ENCODE measurements at regions not wholly inside any gene's neighbourhood (a gene's known extent, or its start where the extent isn't known, plus 50 kb on each side); places are given as distances from the start of the nearest gene placed in this dataset.
A peak's percentile ranks its signal among the peaks of the same experiment; 100 is the strongest.
"Not testable (repeated sequence)": the region's sequence is repeated elsewhere in the genome, so short reads cannot be mapped to it uniquely, and the experiment has no call there.

- not testable (repeated sequence) for H3K36me3 ChIP-seq; H3K4me1 ChIP-seq; H3K27ac ChIP-seq; H3K9me3 ChIP-seq (replicated peaks in 1 of 11); H3K27me3 ChIP-seq; H3K9ac ChIP-seq; H3K4me2 ChIP-seq; H3K4me3 ChIP-seq; H4K20me1 ChIP-seq
Measured at GRCh38 chr5:21315376-21315775, 1327.4 kb upstream of the CDH18 start.

DNA sequence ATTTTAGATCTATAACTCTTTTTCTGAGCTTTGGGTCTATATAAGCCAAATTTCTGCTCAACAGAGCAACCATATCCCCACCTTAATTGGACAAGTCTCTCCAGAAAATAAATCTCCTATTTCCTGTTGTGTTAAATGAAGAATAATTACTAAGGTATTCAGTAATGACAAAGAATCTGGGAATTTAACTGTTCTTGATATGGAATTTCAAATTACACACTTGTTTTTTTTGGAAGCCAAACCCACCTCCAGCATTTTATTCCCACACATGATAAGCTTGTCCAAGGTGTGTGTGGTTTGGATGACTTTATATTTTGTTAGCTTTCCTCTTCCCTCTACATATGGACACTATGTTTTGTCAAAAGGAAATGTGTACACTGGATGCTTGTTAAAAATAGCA, 1313.2 kb upstream of the CDH18 start:
- not testable (repeated sequence) for H3K9ac ChIP-seq; H3K4me1 ChIP-seq; H4K20me1 ChIP-seq; H3K36me3 ChIP-seq; H3K27me3 ChIP-seq; H3K9me3 ChIP-seq (replicated peaks in 1 of 11); H3K4me2 ChIP-seq; H3K4me3 ChIP-seq; H3K27ac ChIP-seq

GRCh38 chr5:21274361-21274760, 1286.4 kb upstream of the CDH18 start:
- not testable (repeated sequence) for H3K27ac ChIP-seq; H3K9ac ChIP-seq; H3K4me3 ChIP-seq; H3K9me3 ChIP-seq (replicated peaks in 1 of 11); H3K4me1 ChIP-seq; H4K20me1 ChIP-seq; H3K27me3 ChIP-seq; H3K36me3 ChIP-seq; H3K4me2 ChIP-seq

DNA sequence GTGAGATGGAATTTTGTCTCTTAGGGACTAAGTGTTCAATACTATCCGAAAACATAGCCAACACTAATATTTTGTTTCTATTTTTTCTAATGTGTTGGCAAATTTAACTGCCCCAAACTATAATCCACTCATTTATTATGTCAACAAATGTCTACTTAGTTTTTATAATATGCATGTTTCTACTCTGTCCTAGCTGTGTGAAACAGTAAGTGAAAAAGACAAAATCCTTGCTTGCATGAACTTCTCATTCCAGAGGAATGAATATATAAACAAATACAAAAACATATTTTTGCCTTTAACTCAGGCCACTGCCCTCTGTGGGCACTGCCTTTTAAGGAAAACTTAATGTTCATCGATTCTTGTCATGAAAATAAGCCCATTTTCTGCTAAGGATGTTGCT, 1275.4 kb upstream of the CDH18 start:
- Histone ChIP-seq H3K36me3 (no peaks in the 10 kb centered on the region), H3K9me3 (replicated peaks in 1 of 11) (no peaks in the 10 kb centered on the region), H3K9ac (no peak overlapping the region), H3K27me3 (no peaks in the 10 kb centered on the region), H4K20me1 (no peaks in the 10 kb centered on the region), H3K4me1 (no peaks in the 10 kb centered on the region), H3K27ac (no peak overlapping the region), H3K4me2 (no peak overlapping the region), H3K4me3 (no peak overlapping the region)
- TF ChIP-seq Cebpa-rat (IDR thresholded peaks at IDR 0.05): no peak

GRCh38 chr5:21254161-21254560, 1266.2 kb upstream of the CDH18 start:
- Histone ChIP-seq H3K4me2 (no peak overlapping the region), H3K36me3 (no peaks in the 10 kb centered on the region), H3K9ac (no peak overlapping the region), H3K4me3 (no peak overlapping the region), H3K9me3 (replicated peaks in 1 of 11) (0 out of 22 replicates have a peak, but pooled peaks cover 0 to 6% (median 0%) of the 10 kb centered on the region in 11 experiments), H4K20me1 (no peaks in the 10 kb centered on the region), H3K27ac (no peak overlapping the region), H3K4me1 (no peaks in the 10 kb centered on the region), H3K27me3 (no peaks in the 10 kb centered on the region)
- no peak for TF ChIP-seq Cebpa-rat (IDR thresholded peaks at IDR 0.05)

- TF ChIP-seq Cebpa-rat (IDR thresholded peaks at IDR 0.05): no peak
- H3K9ac ChIP-seq: no peak overlapping the region
Measured at GRCh38 chr5:21244982-21245381, 1257.0 kb upstream of the CDH18 start.

GRCh38 chr5:21238786-21239185, 1250.8 kb upstream of the CDH18 start:
- TF ChIP-seq Cebpa-rat (IDR thresholded peaks at IDR 0.05): no peak
- H4K20me1 ChIP-seq: no peaks in the 10 kb centered on the region
- no peak overlapping the region for H3K4me2 ChIP-seq
- no peaks in the 10 kb centered on the region for H3K27me3 ChIP-seq
- H3K4me3 ChIP-seq: no peak overlapping the region
- no peak overlapping the region; a peak in 1 of 22 replicates for H3K27ac ChIP-seq
- no peak overlapping the region for H3K9ac ChIP-seq
- no peaks in the 10 kb centered on the region for H3K9me3 ChIP-seq (replicated peaks in 1 of 11)
- peaks cover 0 to 29% (median 3%) of the 10 kb centered on the region in 10 experiments; a peak in 8 of 20 replicates for H3K4me1 ChIP-seq
- H3K36me3 ChIP-seq: no peaks in the 10 kb centered on the region

More at GRCh38 chr5:21244982-21245381, 1257.0 kb upstream of the CDH18 start:
- H3K27me3 ChIP-seq: no peaks in the 10 kb centered on the region
- no peak overlapping the region for H3K4me3 ChIP-seq
- no peaks in the 10 kb centered on the region for H3K9me3 ChIP-seq (replicated peaks in 1 of 11)
- no peaks in the 10 kb centered on the region for H3K4me1 ChIP-seq
- H3K27ac ChIP-seq: no peak overlapping the region
- H4K20me1 ChIP-seq: no peaks in the 10 kb centered on the region
- no peak overlapping the region for H3K4me2 ChIP-seq
- H3K36me3 ChIP-seq: no peaks in the 10 kb centered on the region

DNA sequence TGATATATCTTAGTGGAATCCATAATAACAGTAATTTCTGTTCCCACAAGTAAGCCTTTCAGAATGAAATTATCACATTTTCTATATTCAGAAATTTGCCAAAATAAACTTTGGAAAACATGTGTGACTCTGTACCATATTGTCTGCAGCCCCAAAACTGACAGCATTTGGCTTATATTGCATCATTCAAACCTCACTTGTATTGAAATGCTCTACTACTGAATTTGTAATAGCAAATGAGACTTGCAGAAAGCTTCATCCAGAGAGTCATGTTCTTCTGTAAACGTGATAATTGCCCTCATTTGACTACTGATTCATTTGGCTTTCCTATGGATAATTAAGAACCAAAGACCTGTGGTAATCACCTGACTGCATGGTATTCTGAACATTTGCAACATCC, 1249.5 kb upstream of the CDH18 start:
- Histone ChIP-seq H3K9me3 (replicated peaks in 1 of 11) (no peaks in the 10 kb centered on the region), H3K4me1 (peaks cover 0 to 29% (median 3%) of the 10 kb centered on the region in 10 experiments; a peak in 8 of 20 replicates), H3K9ac (no peak overlapping the region), H3K36me3 (no peaks in the 10 kb centered on the region), H3K27ac (peak overlapping the region in 4 of 11 experiments; percentile 8 to 63 (median 48); a peak in 7 of 22 replicates), H3K4me2 (peak overlapping the region in 4 of 11 experiments; percentile 13 to 60 (median 39); a peak in 4 of 22 replicates), H3K27me3 (no peaks in the 10 kb centered on the region), H3K4me3 (no peak overlapping the region), H4K20me1 (no peaks in the 10 kb centered on the region)
- TF ChIP-seq Cebpa-rat (IDR thresholded peaks at IDR 0.05): no peak

DNA sequence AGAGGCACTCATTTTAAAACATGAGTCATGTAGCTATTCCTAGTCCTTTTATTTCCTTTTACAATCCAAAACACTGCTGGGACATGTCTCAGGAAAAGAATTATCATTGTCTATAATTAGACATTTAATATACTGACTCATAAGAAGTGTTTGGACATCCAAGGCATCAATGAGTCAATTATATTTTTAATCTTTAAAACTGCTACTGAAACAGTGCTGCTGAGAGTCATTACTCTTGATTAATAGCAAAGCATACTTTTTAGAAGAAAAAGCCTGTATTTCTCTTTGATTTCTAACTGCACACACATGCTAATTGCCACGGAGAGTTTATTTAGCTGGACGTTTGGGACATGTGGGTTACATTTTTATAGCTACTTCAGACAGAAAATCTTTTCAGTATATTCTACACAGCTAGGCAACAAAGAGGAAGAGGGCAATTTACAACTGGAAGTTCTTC, 1249.0 kb upstream of the CDH18 start:
- H3K36me3 ChIP-seq: no peaks in the 10 kb centered on the region
- no peaks in the 10 kb centered on the region for H4K20me1 ChIP-seq
- peaks cover 0 to 29% (median 3%) of the 10 kb centered on the region in 10 experiments; a peak in 8 of 20 replicates for H3K4me1 ChIP-seq
- peak overlapping the region in 5 of 11 experiments; percentile 8 to 63 (median 36); a peak in 7 of 22 replicates for H3K27ac ChIP-seq
- no peak for TF ChIP-seq Cebpa-rat (IDR thresholded peaks at IDR 0.05)
- H3K4me3 ChIP-seq: no peak overlapping the region
- peak overlapping the region in 1 of 11 experiments; percentile 33; a peak in 1 of 22 replicates for H3K9ac ChIP-seq
- no peaks in the 10 kb centered on the region for H3K27me3 ChIP-seq
- no peaks in the 10 kb centered on the region for H3K9me3 ChIP-seq (replicated peaks in 1 of 11)
- peak overlapping the region in 6 of 11 experiments; percentile 13 to 60 (median 35); a peak in 10 of 22 replicates for H3K4me2 ChIP-seq

- peaks cover 0 to 29% (median 3%) of the 10 kb centered on the region in 10 experiments; a peak in 8 of 20 replicates for H3K4me1 ChIP-seq
- H3K9me3 ChIP-seq (replicated peaks in 1 of 11): no peaks in the 10 kb centered on the region
- TF ChIP-seq Cebpa-rat (IDR thresholded peaks at IDR 0.05): no peak
- no peaks in the 10 kb centered on the region for H3K36me3 ChIP-seq
- no peak overlapping the region for H3K4me3 ChIP-seq
- H3K27me3 ChIP-seq: no peaks in the 10 kb centered on the region
- no peak overlapping the region for H3K9ac ChIP-seq
- no peaks in the 10 kb centered on the region for H4K20me1 ChIP-seq
- H3K27ac ChIP-seq: peak overlapping the region in 2 of 11 experiments; percentile 61 to 63; a peak in 5 of 22 replicates
- peak overlapping the region in 5 of 11 experiments; percentile 13 to 60 (median 39); a peak in 7 of 22 replicates for H3K4me2 ChIP-seq
Measured at GRCh38 chr5:21236104-21236503, 1248.1 kb upstream of the CDH18 start.

Data from BLaER1 treated with 17β-estradiol and CSF1 and Interleukin-3, amounts not matched to agents 10 nM and 100 nM (cell line).